Gastroesophageal sphincter (tissue), 4 donors: ENCODE measurements at regions not wholly inside any gene's neighbourhood (a gene's known extent, or its start where the extent isn't known, plus 50 kb on each side); places are given as distances from the start of the nearest gene placed in this dataset.

Experiments used
- ATAC-seq: fragments of 150-250 bp; one replicate; pipeline ENCODE4 v1.9.1; 2016; ENCODE audit warnings: mild to moderate bottlenecking, moderate library complexity
- H3K27ac ChIP-seq, 4 donors: fragments of 200-600 bp; sonication (generic) in 3 of 4; 1 replicate in 3 of 4; 2 replicates in 1 of 4; pipeline ENCODE4 v1.5.1; 2016 to 2019
- H3K27me3 ChIP-seq: fragments of 200-600 bp; sonication (generic); one replicate; pipeline ENCODE4 v1.5.1; 2019
- H3K36me3 ChIP-seq, 2 donors: fragments of 200-600 bp; sonication (generic); one replicate each; pipeline ENCODE4 v1.5.1; 2019; ENCODE audit warnings: control low read depth in 1 of 2
- H3K4me1 ChIP-seq, 3 donors: fragments of 200-600 bp; sonication (generic); 1 replicate in 2 of 3; 2 replicates in 1 of 3; pipeline ENCODE4 v1.5.1; 2016 to 2019; ENCODE audit warnings: control low read depth in 2 of 3
- H3K4me3 ChIP-seq, 2 donors: fragments of 200-600 bp; sonication (generic); one replicate each; pipeline ENCODE4 v1.5.1; 2019; ENCODE audit warnings: mild to moderate bottlenecking in 1 of 2, moderate library complexity in 1 of 2
- H3K9me3 ChIP-seq, 3 donors: fragments of 200-600 bp; sonication (generic); one replicate each; pipeline ENCODE4 v1.5.1; 2017 to 2019; ENCODE audit warnings: control low read depth in 2 of 3
- CTCF ChIP-seq, 4 experiments: fragments of 200-600 bp in 2 of 4; fragments of 450-650 bp in 2 of 4; sonication (generic) in 1 of 4; IDR thresholded peaks; one replicate each; pipeline ENCODE4 v1.5.1; 2017 to 2019; ENCODE audit warnings: antibody characterized with exemption in 4 of 4, mild to moderate bottlenecking in 2 of 4, moderate library complexity in 2 of 4
- EP300 ChIP-seq: sonication (generic); formaldehyde crosslinking; IDR thresholded peaks from one replicate; pipeline ENCODE4 v1.6.1; 2017; ENCODE audit warnings: antibody characterized with exemption, mild to moderate bottlenecking
- POLR2A ChIP-seq, 2 donors: fragments of 450-650 bp; IDR thresholded peaks; one replicate each; pipeline ENCODE4 v1.6.1; 2017; ENCODE audit warnings: antibody characterized with exemption in 2 of 2, mild to moderate bottlenecking in 2 of 2, moderate library complexity in 1 of 2
- POLR2AphosphoS5 ChIP-seq: sonication (generic); formaldehyde crosslinking; IDR thresholded peaks from one replicate; pipeline ENCODE4 v1.6.1; 2017; ENCODE audit warnings: antibody characterized with exemption
- WGBS, 2 donors: methylation state at CpG; one replicate each; pipeline ENCODE4 v1.1.5; 2018; ENCODE audit warnings: low coverage in 1 of 2; 5-methylcytosine and 5-hydroxymethylcytosine counted together

DNA sequence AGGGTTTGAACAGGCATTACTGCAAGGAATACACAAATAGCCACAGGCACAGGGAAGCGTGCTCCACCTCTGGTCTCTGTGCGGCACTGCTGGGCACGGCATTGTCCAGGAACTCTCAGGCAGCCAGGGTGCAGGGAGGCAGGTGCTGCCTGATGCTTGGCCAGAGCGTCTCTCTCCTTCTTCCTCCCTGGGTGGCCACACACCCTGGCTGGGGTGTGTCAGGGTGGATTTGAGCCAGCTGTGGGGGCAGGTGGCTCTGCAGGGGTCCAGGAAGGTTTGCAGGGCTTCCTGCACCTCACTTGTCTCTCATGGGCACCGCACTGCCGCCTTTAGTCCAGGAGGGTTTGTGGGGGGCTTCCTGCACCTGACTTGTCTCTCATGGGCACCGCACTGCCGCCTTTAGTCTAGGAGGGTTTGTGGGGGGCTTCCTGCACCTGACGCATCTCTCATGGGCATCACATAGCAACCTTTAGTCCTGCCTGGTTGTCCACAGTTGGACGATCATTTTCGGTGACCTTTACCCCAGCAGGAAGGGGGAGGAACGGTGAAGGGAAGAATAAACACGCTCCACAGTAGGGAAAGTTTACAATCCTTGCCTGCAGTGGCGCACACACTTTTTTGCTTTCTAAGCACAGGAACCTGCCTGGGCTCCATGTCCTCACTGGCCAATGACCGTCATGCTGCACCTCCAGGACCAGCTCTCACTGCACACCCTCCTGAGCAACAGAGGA is 332.9 kb downstream of the EIPR1 start:
- no peaks in the 10 kb centered on the region for H3K9me3 ChIP-seq

DNA sequence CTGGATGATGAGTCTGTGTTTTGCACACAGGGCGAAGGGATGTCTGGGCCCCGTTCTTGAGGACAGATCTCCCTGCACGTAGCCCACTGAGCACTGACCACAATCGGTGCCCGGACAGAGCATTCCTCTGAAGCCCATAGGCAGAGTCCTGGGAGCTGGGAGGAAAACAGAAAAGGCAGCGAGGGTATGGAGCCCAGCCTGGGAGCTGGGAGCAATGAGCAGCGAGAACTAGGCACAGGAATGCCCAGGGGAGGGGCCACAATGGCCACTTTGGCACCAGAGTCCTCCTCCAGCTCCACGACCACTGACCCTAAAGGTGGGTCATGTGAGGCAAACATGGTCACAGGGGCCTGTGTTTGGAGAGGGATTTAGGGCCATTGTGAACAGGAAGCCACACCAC is 333.9 kb downstream of the EIPR1 start:
- WGBS, 2 donors: 91 to 94% methylated on average over 7 to 8 of the region's 8 CpGs
- no peak for ATAC-seq

More for the DNA sequence above, 332.9 kb downstream of the EIPR1 start:
- ATAC-seq: no peak
- TF ChIP-seq CTCF (IDR thresholded peaks at IDR 0.05) (no peak), POLR2AphosphoS5 (no peak), EP300 (no peak), POLR2A (IDR thresholded peaks at IDR 0.05) (no peak)
- H3K4me1 ChIP-seq: no peaks in the 10 kb centered on the region
- peaks cover 10% of the 10 kb centered on the region for H3K27me3 ChIP-seq
- no peak overlapping the region for H3K27ac ChIP-seq
- H3K4me3 ChIP-seq: no peak overlapping the region
- H3K36me3 ChIP-seq: no peaks in the 10 kb centered on the region
- WGBS, 2 donors: 40 to 61% methylated on average over 3 to 6 of the region's 15 CpGs

GRCh38 chr2:3042601-3043585 is 334.7 kb downstream of the EIPR1 start:
- Histone ChIP-seq H3K27me3 (peaks cover 17% of the 10 kb centered on the region), H3K4me3 (no peak overlapping the region), H3K36me3 (no peaks in the 10 kb centered on the region), H3K27ac (no peak overlapping the region), H3K4me1 (no peaks in the 10 kb centered on the region), H3K9me3 (no peaks in the 10 kb centered on the region)
- 57 to 78% methylated on average over 5 to 7 of the region's 20 CpGs for WGBS, 2 donors
- ATAC-seq: no peak
- no peak for TF ChIP-seq CTCF (IDR thresholded peaks at IDR 0.05)

More for the DNA sequence above, 333.9 kb downstream of the EIPR1 start:
- no peak for TF ChIP-seq POLR2A (IDR thresholded peaks at IDR 0.05)
- TF ChIP-seq EP300: no peak
- TF ChIP-seq CTCF (IDR thresholded peaks at IDR 0.05): no peak
- H3K36me3 ChIP-seq: no peaks in the 10 kb centered on the region
- peaks cover 17% of the 10 kb centered on the region for H3K27me3 ChIP-seq
- no peak overlapping the region for H3K27ac ChIP-seq
- no peak overlapping the region for H3K4me3 ChIP-seq
- H3K4me1 ChIP-seq: no peaks in the 10 kb centered on the region
- no peaks in the 10 kb centered on the region for H3K9me3 ChIP-seq

DNA sequence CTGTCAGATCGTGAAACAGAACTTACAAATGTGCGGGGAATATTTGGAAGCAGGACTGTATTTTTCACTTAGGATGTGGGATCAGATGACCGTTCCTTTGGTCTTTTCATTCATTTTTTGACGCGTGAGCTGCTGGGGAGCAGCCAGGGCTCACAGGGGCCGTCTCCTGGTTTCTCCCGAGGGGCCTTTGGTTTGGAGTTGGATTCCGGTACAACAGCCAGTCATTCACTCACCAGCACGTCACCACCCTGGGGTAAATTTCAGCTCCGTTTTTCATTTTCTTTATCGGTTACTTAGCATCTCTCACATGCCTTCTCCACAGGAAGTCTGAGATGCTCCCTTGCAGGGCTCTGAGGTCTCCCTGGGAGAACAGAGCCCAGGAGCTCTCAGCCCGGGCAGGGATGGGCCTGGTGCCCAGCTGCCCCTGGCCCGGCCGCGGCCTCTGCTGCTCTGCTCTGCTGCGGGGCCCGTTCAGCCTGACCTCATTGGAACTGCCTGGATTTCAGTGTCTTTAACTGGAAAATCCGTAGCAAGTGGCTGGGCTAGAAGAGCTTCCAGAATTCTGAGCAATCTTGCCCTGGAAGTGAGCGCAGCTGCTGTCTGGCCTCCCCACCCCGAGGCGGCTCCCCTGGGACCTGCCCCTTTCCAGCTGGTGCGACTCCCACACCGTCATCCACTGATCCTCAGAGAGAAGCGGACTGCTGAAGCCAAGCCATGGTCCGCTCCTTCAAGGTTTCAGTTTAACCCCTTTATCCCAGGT is 335.6 kb downstream of the EIPR1 start:
- no peak overlapping the region for H3K27ac ChIP-seq
- WGBS, 2 donors: 41 to 69% methylated on average over 6 to 8 of the region's 25 CpGs
- ATAC-seq: no peak

More for the DNA sequence above, 335.6 kb downstream of the EIPR1 start:
- no peak overlapping the region for H3K4me3 ChIP-seq
- no peaks in the 10 kb centered on the region for H3K9me3 ChIP-seq
- peaks cover 17% of the 10 kb centered on the region for H3K27me3 ChIP-seq
- no peaks in the 10 kb centered on the region for H3K36me3 ChIP-seq
- no peaks in the 10 kb centered on the region for H3K4me1 ChIP-seq
- TF ChIP-seq POLR2A (IDR thresholded peaks at IDR 0.05) (no peak), EP300 (no peak), POLR2AphosphoS5 (no peak), CTCF (IDR thresholded peaks at IDR 0.05) (no peak)
